H1 (cell line): ENCODE measurements at regions not wholly inside any gene's neighbourhood (a gene's known extent, or its start where the extent isn't known, plus 50 kb on each side); places are given as distances from the start of the nearest gene placed in this dataset.

Source experiments
- BCL11A ChIP-seq, 2 experiments: IDR thresholded peaks; one replicate each; pipeline ENCODE4 v1.6.1; 2011; ENCODE audit warnings: low read depth in 2 of 2, low read length in 2 of 2, mild to moderate bottlenecking in 2 of 2
- BRCA1 ChIP-seq: IDR thresholded peaks from 2 replicates; pipeline ENCODE4 v1.6.1; 2012; ENCODE audit warnings: low read depth, low read length, improper control_type of control experiment
- CHD7 ChIP-seq: fragments of 300-600 bp; sonication (generic); IDR thresholded peaks from 2 replicates; pipeline ENCODE4 v1.7.1; 2012; ENCODE audit warnings: low read length, moderate library complexity, mild to moderate bottlenecking, inconsistent platforms; ENCODE audit not compliant: insufficient replicate concordance
- KDM1A ChIP-seq: fragments of 200-600, 300-600 bp; sonication (generic); IDR thresholded peaks from 2 replicates; pipeline ENCODE4 v1.7.1; 2016; ENCODE audit warnings: mild to moderate bottlenecking, low read length, borderline replicate concordance
- SP2 ChIP-seq: IDR thresholded peaks from 2 replicates; pipeline ENCODE4 v1.6.1; 2012; ENCODE audit warnings: mild to moderate bottlenecking, low read length, inconsistent platforms
- TF ChIP-seq, protein P1 (sequence below): IDR thresholded peaks from 2 replicates; pipeline ENCODE4 v1.6.1; 2012; ENCODE audit warnings: low read length, inconsistent platforms
- TF ChIP-seq, protein P2 (sequence below): IDR thresholded peaks from 2 replicates; pipeline ENCODE4 v1.6.1; 2012; ENCODE audit warnings: inconsistent platforms
- TF ChIP-seq, protein P3 (sequence below): IDR thresholded peaks from 2 replicates; pipeline ENCODE4 v1.6.1; 2011; ENCODE audit warnings: low read length, improper control_type of control experiment

GRCh38 chr6:113610377-113610988 lies 246.7 kb upstream of the MARCKS start (continued):
- TF ChIP-seq CHD7 (no peak), KDM1A (no peak), BRCA1 (no peak), SP2 (no peak), BCL11A (IDR thresholded peaks at IDR 0.05; ENCODE audit: low read depth in 2 of 2, low read length in 2 of 2) (no peak)
- TF ChIP-seq, protein P1, sequence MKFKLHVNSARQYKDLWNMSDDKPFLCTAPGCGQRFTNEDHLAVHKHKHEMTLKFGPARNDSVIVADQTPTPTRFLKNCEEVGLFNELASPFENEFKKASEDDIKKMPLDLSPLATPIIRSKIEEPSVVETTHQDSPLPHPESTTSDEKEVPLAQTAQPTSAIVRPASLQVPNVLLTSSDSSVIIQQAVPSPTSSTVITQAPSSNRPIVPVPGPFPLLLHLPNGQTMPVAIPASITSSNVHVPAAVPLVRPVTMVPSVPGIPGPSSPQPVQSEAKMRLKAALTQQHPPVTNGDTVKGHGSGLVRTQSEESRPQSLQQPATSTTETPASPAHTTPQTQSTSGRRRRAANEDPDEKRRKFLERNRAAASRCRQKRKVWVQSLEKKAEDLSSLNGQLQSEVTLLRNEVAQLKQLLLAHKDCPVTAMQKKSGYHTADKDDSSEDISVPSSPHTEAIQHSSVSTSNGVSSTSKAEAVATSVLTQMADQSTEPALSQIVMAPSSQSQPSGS = no peak
- TF ChIP-seq, protein P2, sequence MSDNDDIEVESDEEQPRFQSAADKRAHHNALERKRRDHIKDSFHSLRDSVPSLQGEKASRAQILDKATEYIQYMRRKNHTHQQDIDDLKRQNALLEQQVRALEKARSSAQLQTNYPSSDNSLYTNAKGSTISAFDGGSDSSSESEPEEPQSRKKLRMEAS = no peak
- TF ChIP-seq, protein P3, sequence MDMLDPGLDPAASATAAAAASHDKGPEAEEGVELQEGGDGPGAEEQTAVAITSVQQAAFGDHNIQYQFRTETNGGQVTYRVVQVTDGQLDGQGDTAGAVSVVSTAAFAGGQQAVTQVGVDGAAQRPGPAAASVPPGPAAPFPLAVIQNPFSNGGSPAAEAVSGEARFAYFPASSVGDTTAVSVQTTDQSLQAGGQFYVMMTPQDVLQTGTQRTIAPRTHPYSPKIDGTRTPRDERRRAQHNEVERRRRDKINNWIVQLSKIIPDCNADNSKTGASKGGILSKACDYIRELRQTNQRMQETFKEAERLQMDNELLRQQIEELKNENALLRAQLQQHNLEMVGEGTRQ = no peak
